ENCODE measurements at regions not wholly inside any gene's neighbourhood (a gene's known extent, or its start where the extent isn't known, plus 50 kb on each side); places are given as distances from the start of the nearest gene placed in this dataset.

GRCh38 chr10:28449926-28450325 is 83.0 kb upstream of the WAC start:
- TF ChIP-seq ZNF785 (tag by site-specific recombination; IDR thresholded peaks at IDR 0.05) (no peak), ZNF292 (tag by site-specific recombination; IDR thresholded peaks at IDR 0.05; ENCODE audit: borderline replicate concordance, low read depth) (no peak), MZF1 (tag by site-specific recombination; IDR thresholded peaks at IDR 0.05; ENCODE audit: borderline replicate concordance) (no peak), TRIM28 (IDR thresholded peaks at IDR 0.05; ENCODE audit: borderline replicate concordance, low read length) (no peak), ZNF544 (tag by site-specific recombination; IDR thresholded peaks at IDR 0.05) (no peak), ZEB2 (tag by site-specific recombination; IDR thresholded peaks at IDR 0.05) (no peak), ZNF280D (tag by site-specific recombination; IDR thresholded peaks at IDR 0.05) (no peak), ZNF274 (IDR thresholded peaks at IDR 0.05; ENCODE audit: low read length) (no peak), ZNF274 (tag by site-specific recombination; IDR thresholded peaks at IDR 0.05; ENCODE audit: borderline replicate concordance) (no peak), ZBTB26 (tag by site-specific recombination; optimal IDR thresholded peaks at IDR 0.05) (no peak), CTCF (tag by site-specific recombination; IDR thresholded peaks at IDR 0.05) (no peak), ZBTB21 (tag by site-specific recombination; IDR thresholded peaks at IDR 0.05) (no peak)

All from HEK293 (cell line).